Endodermal cell (in vitro differentiated cells): ENCODE measurements at regions not wholly inside any gene's neighbourhood (a gene's known extent, or its start where the extent isn't known, plus 50 kb on each side); places are given as distances from the start of the nearest gene placed in this dataset.

Experiments used
- DNase-seq: peaks from one replicate; pipeline ENCODE4 v3.0.0-alpha.2; 2017
- H3K27ac ChIP-seq: 2 replicates; pipeline ENCODE4 v1.5.1; 2013; ENCODE audit warnings: mild to moderate bottlenecking, low read depth, low read length, moderate library complexity
- H3K27me3 ChIP-seq: 2 replicates; pipeline ENCODE4 v1.6.1; 2013; ENCODE audit warnings: mild to moderate bottlenecking, low read length, moderate library complexity; ENCODE audit not compliant: insufficient read depth, control insufficient read depth, poor library complexity, severe bottlenecking
- H3K36me3 ChIP-seq: 2 replicates; pipeline ENCODE4 v1.7.0; 2013; ENCODE audit warnings: mild to moderate bottlenecking, low read length, moderate library complexity; ENCODE audit not compliant: control insufficient read depth, insufficient read depth
- H3K4me1 ChIP-seq: one replicate; pipeline ENCODE4 v1.7.0; 2013; ENCODE audit warnings: low read length; ENCODE audit not compliant: control insufficient read depth, insufficient read depth
- H3K4me3 ChIP-seq: 2 replicates; pipeline ENCODE4 v1.5.1; 2013; ENCODE audit warnings: mild to moderate bottlenecking, low read length, moderate library complexity
- H3K9ac ChIP-seq: 2 replicates; pipeline ENCODE4 v1.6.1; 2013; ENCODE audit warnings: mild to moderate bottlenecking, low read length, moderate library complexity; ENCODE audit not compliant: poor library complexity, severe bottlenecking; ENCODE audit errors: extremely low read depth
- H3K9me3 ChIP-seq: 2 replicates; pipeline ENCODE4 v1.6.1; 2013; ENCODE audit warnings: mild to moderate bottlenecking, low read length, moderate library complexity; ENCODE audit not compliant: control insufficient read depth
- H3K27ac Mint-ChIP-seq: 2 replicates; pipeline ENCODE4 v1.8.0; 2020; ENCODE audit warnings: mixed read lengths
- H3K27me3 Mint-ChIP-seq: 2 replicates; pipeline ENCODE4 v1.8.0; 2021; ENCODE audit warnings: mild to moderate bottlenecking, mixed read lengths; ENCODE audit not compliant: insufficient read depth
- H3K36me3 Mint-ChIP-seq: 2 replicates; pipeline ENCODE4 v1.8.0; 2020; ENCODE audit warnings: low read depth, mixed read lengths
- H3K4me1 Mint-ChIP-seq: 2 replicates; pipeline ENCODE4 v1.8.0; 2020; ENCODE audit warnings: mixed read lengths
- H3K4me3 Mint-ChIP-seq: 2 replicates; pipeline ENCODE4 v1.8.0; 2020; ENCODE audit warnings: mild to moderate bottlenecking, moderate library complexity, mixed read lengths
- H3K9me3 Mint-ChIP-seq: 2 replicates; pipeline ENCODE4 v1.8.0; 2020; ENCODE audit warnings: mild to moderate bottlenecking, mixed read lengths
- CTCF ChIP-seq: fragments of 200-600 bp; sonication (generic); conservative IDR thresholded peaks from 2 replicates; pipeline ENCODE4 v1.5.0; 2021; ENCODE audit warnings: antibody characterized with exemption, mild to moderate bottlenecking
- WGBS, 2 experiments: methylation state at CpG; one replicate each; pipeline versions ENCODE4 v1.1.5 to v1.1.7; 2013; ENCODE audit warnings: missing lambda C conversion rate in 2 of 2, mixed read lengths in 1 of 2; ENCODE audit not compliant: insufficient coverage in 1 of 2, insufficient read length in 1 of 2; 5-methylcytosine and 5-hydroxymethylcytosine counted together

- Mint-ChIP-seq H3K36me3 (no peaks in the 10 kb centered on the region), H3K27ac (no peak overlapping the region), H3K9me3 (no peaks in the 10 kb centered on the region), H3K27me3 (no peaks in the 10 kb centered on the region), H3K4me3 (no peak overlapping the region), H3K4me1 (peaks cover 25% of the 10 kb centered on the region)
- WGBS, 2 experiments, result 61% methylated on average over 2 of the region's 2 CpGs; no CpG with 5 or more reads in 1 of the 2 experiments
- Histone ChIP-seq H3K9me3 (no peaks in the 10 kb centered on the region), H3K27me3 (no peaks in the 10 kb centered on the region), H3K4me3 (no peak overlapping the region), H3K27ac (no peak overlapping the region), H3K36me3 (no peaks in the 10 kb centered on the region), H3K9ac (no peak overlapping the region), H3K4me1 (peaks cover 5% of the 10 kb centered on the region)
- no peak for DNase-seq
- TF ChIP-seq CTCF, result no peak
Observed at GRCh38 chr2:137829251-137829650, 135.0 kb upstream of the HNMT start.

- H3K9me3 Mint-ChIP-seq, result no peaks in the 10 kb centered on the region
- no peak for TF ChIP-seq CTCF
- Histone ChIP-seq H3K9me3 (no peaks in the 10 kb centered on the region), H3K4me3 (no peak overlapping the region), H3K36me3 (no peaks in the 10 kb centered on the region), H3K27me3 (no peaks in the 10 kb centered on the region), H3K4me1 (peaks cover 4% of the 10 kb centered on the region), H3K9ac (no peak overlapping the region), H3K27ac (no peak overlapping the region)
- 90 to 96% methylated on average over 5 to 6 of the region's 6 CpGs for WGBS, 2 experiments
- no peak for DNase-seq
- no peak overlapping the region for H3K27ac Mint-ChIP-seq
- H3K4me1 Mint-ChIP-seq, result peaks cover 8% of the 10 kb centered on the region
- no peaks in the 10 kb centered on the region for H3K27me3 Mint-ChIP-seq
- no peaks in the 10 kb centered on the region for H3K36me3 Mint-ChIP-seq
- no peak overlapping the region for H3K4me3 Mint-ChIP-seq
Observed at GRCh38 chr2:137834760-137835379, 129.4 kb upstream of the HNMT start.

- no peaks in the 10 kb centered on the region for H3K27me3 ChIP-seq
- H3K4me3 Mint-ChIP-seq, result no peak overlapping the region
- no peaks in the 10 kb centered on the region for H3K36me3 ChIP-seq
- no peaks in the 10 kb centered on the region for H3K9me3 ChIP-seq
- H3K27ac Mint-ChIP-seq, result no peak overlapping the region
- TF ChIP-seq CTCF, result no peak
- 80 to 97% methylated on average over 1 to 3 of the region's 3 CpGs for WGBS, 2 experiments
- H3K27ac ChIP-seq, result no peak overlapping the region
- peaks cover 4% of the 10 kb centered on the region for H3K4me1 ChIP-seq
- no peaks in the 10 kb centered on the region for H3K27me3 Mint-ChIP-seq
- no peak for DNase-seq
- peaks cover 8% of the 10 kb centered on the region for H3K4me1 Mint-ChIP-seq
- no peak overlapping the region for H3K4me3 ChIP-seq
- H3K36me3 Mint-ChIP-seq, result no peaks in the 10 kb centered on the region
- H3K9me3 Mint-ChIP-seq, result no peaks in the 10 kb centered on the region
- H3K9ac ChIP-seq, result no peak overlapping the region
Observed at GRCh38 chr2:137836671-137837070, 127.6 kb upstream of the HNMT start.
